Activated naive CD8-positive, alpha-beta T cell treated with anti-CD3 and anti-CD28 coated beads, Interleukin-2, amount 50 U/mL, for 24 hours (primary cell): ENCODE measurements at regions not wholly inside any gene's neighbourhood (a gene's known extent, or its start where the extent isn't known, plus 50 kb on each side); places are given as distances from the start of the nearest gene placed in this dataset.
"Not testable (repeated sequence)": the region's sequence is repeated elsewhere in the genome, so short reads cannot be mapped to it uniquely, and the experiment has no call there.

Experiments
- ATAC-seq: fragments of 150-1000 bp; cut with Tn5 transposase; one replicate; pipeline ENCODE4 v1.10.0; 2021
- DNase-seq: peaks from one replicate; pipeline ENCODE4 v3.0.0; 2021
- H3K27ac Mint-ChIP-seq: one replicate; pipeline ENCODE4 v1.8.0; 2021; ENCODE audit warnings: mild to moderate bottlenecking, mixed read lengths
- H3K27me3 Mint-ChIP-seq: one replicate; pipeline ENCODE4 v1.8.0; 2021; ENCODE audit warnings: mixed read lengths
- H3K36me3 Mint-ChIP-seq: one replicate; pipeline ENCODE4 v1.8.0; 2021; ENCODE audit warnings: low read depth, mixed read lengths
- H3K4me1 Mint-ChIP-seq: one replicate; pipeline ENCODE4 v1.8.0; 2021; ENCODE audit warnings: mixed read lengths
- H3K4me3 Mint-ChIP-seq: one replicate; pipeline ENCODE4 v1.8.0; 2021; ENCODE audit warnings: mild to moderate bottlenecking, moderate library complexity, mixed read lengths
- H3K9me3 Mint-ChIP-seq: one replicate; pipeline ENCODE4 v1.8.0; 2021; ENCODE audit warnings: mixed read lengths

- H3K36me3 Mint-ChIP-seq, result no peaks in the 10 kb centered on the region
- ATAC-seq (no peak), DNase-seq (no peak)
- no peak overlapping the region for H3K4me3 Mint-ChIP-seq
- no peaks in the 10 kb centered on the region for H3K9me3 Mint-ChIP-seq
- H3K27me3 Mint-ChIP-seq, result no peaks in the 10 kb centered on the region
- no peaks in the 10 kb centered on the region for H3K4me1 Mint-ChIP-seq
- H3K27ac Mint-ChIP-seq, result no peak overlapping the region
Observed at GRCh38 chr2:156778916-156779315, 342.7 kb downstream of the GPD2 start.

GRCh38 chr2:156779416-156780120 lies 343.4 kb downstream of the GPD2 start:
- no peaks in the 10 kb centered on the region for H3K9me3 Mint-ChIP-seq
- DNase-seq (no peak), ATAC-seq (no peak)
- no peaks in the 10 kb centered on the region for H3K4me1 Mint-ChIP-seq
- H3K27me3 Mint-ChIP-seq, result no peaks in the 10 kb centered on the region
- H3K36me3 Mint-ChIP-seq, result no peaks in the 10 kb centered on the region
- H3K4me3 Mint-ChIP-seq, result no peak overlapping the region
- no peak overlapping the region for H3K27ac Mint-ChIP-seq

- not testable (repeated sequence) for DNase-seq, H3K36me3 Mint-ChIP-seq, H3K4me1 Mint-ChIP-seq, H3K9me3 Mint-ChIP-seq, H3K4me3 Mint-ChIP-seq, H3K27ac Mint-ChIP-seq, H3K27me3 Mint-ChIP-seq, ATAC-seq
Observed at GRCh38 chr2:156781677-156782076, 345.5 kb downstream of the GPD2 start.

- Mint-ChIP-seq H3K36me3 (no peaks in the 10 kb centered on the region), H3K4me3 (no peak overlapping the region), H3K27me3 (no peaks in the 10 kb centered on the region), H3K9me3 (no peaks in the 10 kb centered on the region), H3K27ac (no peak overlapping the region), H3K4me1 (no peaks in the 10 kb centered on the region)
- ATAC-seq (no peak), DNase-seq (no peak)
Observed at GRCh38 chr2:156784020-156784701, 348.0 kb downstream of the GPD2 start.

- Mint-ChIP-seq H3K4me1 (no peaks in the 10 kb centered on the region), H3K27me3 (no peaks in the 10 kb centered on the region), H3K27ac (no peak overlapping the region), H3K9me3 (no peaks in the 10 kb centered on the region), H3K36me3 (no peaks in the 10 kb centered on the region), H3K4me3 (no peak overlapping the region)
- ATAC-seq (no peak), DNase-seq (no peak)
Observed at GRCh38 chr2:156787517-156787916, 351.3 kb downstream of the GPD2 start.

GRCh38 chr2:156790343-156791037 lies 354.3 kb downstream of the GPD2 start:
- H3K27me3 Mint-ChIP-seq, result no peaks in the 10 kb centered on the region
- no peak for ATAC-seq
- H3K36me3 Mint-ChIP-seq, result no peaks in the 10 kb centered on the region
- DNase-seq, result no peak
- H3K4me3 Mint-ChIP-seq, result no peak overlapping the region
- H3K27ac Mint-ChIP-seq, result no peak overlapping the region
- no peaks in the 10 kb centered on the region for H3K9me3 Mint-ChIP-seq
- no peaks in the 10 kb centered on the region for H3K4me1 Mint-ChIP-seq

- Mint-ChIP-seq H3K9me3 (no peaks in the 10 kb centered on the region), H3K4me3 (no peak overlapping the region)
- no peak for ATAC-seq
Observed at GRCh38 chr2:156792242-156792840, 356.2 kb downstream of the GPD2 start.

GRCh38 chr2:156797832-156798231 lies 361.7 kb downstream of the GPD2 start:
- DNase-seq, result no peak
- Mint-ChIP-seq H3K36me3 (no peaks in the 10 kb centered on the region), H3K27me3 (peaks cover 4% of the 10 kb centered on the region), H3K4me3 (no peak overlapping the region), H3K9me3 (no peaks in the 10 kb centered on the region), H3K4me1 (no peaks in the 10 kb centered on the region), H3K27ac (no peak overlapping the region)
- ATAC-seq, result no peak

More at GRCh38 chr2:156792242-156792840, 356.2 kb downstream of the GPD2 start:
- H3K27me3 Mint-ChIP-seq, result no peaks in the 10 kb centered on the region
- H3K27ac Mint-ChIP-seq, result no peak overlapping the region
- no peaks in the 10 kb centered on the region for H3K4me1 Mint-ChIP-seq
- DNase-seq, result no peak
- no peaks in the 10 kb centered on the region for H3K36me3 Mint-ChIP-seq

- DNase-seq, result no peak
- no peak overlapping the region for H3K4me3 Mint-ChIP-seq
- no peaks in the 10 kb centered on the region for H3K4me1 Mint-ChIP-seq
- H3K36me3 Mint-ChIP-seq, result no peaks in the 10 kb centered on the region
- H3K27me3 Mint-ChIP-seq, result peaks cover 4% of the 10 kb centered on the region
- H3K9me3 Mint-ChIP-seq, result no peaks in the 10 kb centered on the region
- no peak for ATAC-seq
- no peak overlapping the region for H3K27ac Mint-ChIP-seq
Observed at GRCh38 chr2:156800065-156800653, 364.0 kb downstream of the GPD2 start.

- no peaks in the 10 kb centered on the region for H3K9me3 Mint-ChIP-seq
- H3K27ac Mint-ChIP-seq, result no peak overlapping the region
- DNase-seq (no peak), ATAC-seq (no peak)
- no peaks in the 10 kb centered on the region for H3K4me1 Mint-ChIP-seq
- H3K27me3 Mint-ChIP-seq, result peaks cover 4% of the 10 kb centered on the region
- no peak overlapping the region for H3K4me3 Mint-ChIP-seq
- no peaks in the 10 kb centered on the region for H3K36me3 Mint-ChIP-seq
Observed at GRCh38 chr2:156800781-156801361, 364.7 kb downstream of the GPD2 start.

GRCh38 chr2:156803243-156803642 lies 367.1 kb downstream of the GPD2 start:
- Mint-ChIP-seq H3K36me3 (no peaks in the 10 kb centered on the region), H3K4me1 (no peaks in the 10 kb centered on the region), H3K9me3 (no peaks in the 10 kb centered on the region), H3K27me3 (peaks cover 4% of the 10 kb centered on the region), H3K4me3 (no peak overlapping the region), H3K27ac (no peak overlapping the region)
- ATAC-seq, result no peak
- no peak for DNase-seq

GRCh38 chr2:156803967-156804366 lies 367.8 kb downstream of the GPD2 start:
- Mint-ChIP-seq H3K36me3 (no peaks in the 10 kb centered on the region), H3K4me3 (no peak overlapping the region), H3K9me3 (no peaks in the 10 kb centered on the region), H3K27me3 (no peaks in the 10 kb centered on the region), H3K27ac (no peak overlapping the region), H3K4me1 (no peaks in the 10 kb centered on the region)
- DNase-seq (no peak), ATAC-seq (no peak)

- Mint-ChIP-seq H3K4me1 (no peaks in the 10 kb centered on the region), H3K4me3 (no peak overlapping the region), H3K27me3 (no peaks in the 10 kb centered on the region), H3K36me3 (no peaks in the 10 kb centered on the region), H3K27ac (no peak overlapping the region), H3K9me3 (no peaks in the 10 kb centered on the region)
- DNase-seq (no peak), ATAC-seq (no peak)
Observed at GRCh38 chr2:156810094-156810493, 373.9 kb downstream of the GPD2 start.

- H3K4me3 Mint-ChIP-seq, result no peak overlapping the region
- H3K27ac Mint-ChIP-seq, result no peak overlapping the region
- H3K27me3 Mint-ChIP-seq, result no peaks in the 10 kb centered on the region
Observed at GRCh38 chr2:156812496-156812895, 376.3 kb downstream of the GPD2 start.

More at GRCh38 chr2:156812496-156812895, 376.3 kb downstream of the GPD2 start:
- no peaks in the 10 kb centered on the region for H3K4me1 Mint-ChIP-seq
- DNase-seq (no peak), ATAC-seq (no peak)
- no peaks in the 10 kb centered on the region for H3K9me3 Mint-ChIP-seq
- no peaks in the 10 kb centered on the region for H3K36me3 Mint-ChIP-seq
